ENCODE measurements at regions not wholly inside any gene's neighbourhood (a gene's known extent, or its start where the extent isn't known, plus 50 kb on each side); places are given as distances from the start of the nearest gene placed in this dataset.

GRCh38 chr5:125746917-125747316 is 676.3 kb upstream of the GRAMD2B start:
- POLR2A ChIA-PET: no interaction called here

More at GRCh38 chr5:125746917-125747316, 676.3 kb upstream of the GRAMD2B start:
- H3K27me3 ChIP-seq (ENCODE audit: control insufficient read depth in 1 of 2, insufficient read depth in 2 of 2, low read length in 2 of 2): no peaks in the 10 kb centered on the region
- H3K79me2 ChIP-seq (ENCODE audit: insufficient read depth, low read length): no peaks in the 10 kb centered on the region
- H3K27ac ChIP-seq (ENCODE audit: extremely low read length, insufficient read depth, low read length): no peak overlapping the region
- ATAC-seq (no peak), FAIRE-seq (no peak), DNase-seq (ENCODE audit: low spot score) (no peak)
- H3K9ac ChIP-seq (ENCODE audit: insufficient read depth, low read depth, low read length): no peak overlapping the region
- CTCF ChIA-PET (ENCODE audit: low intra/inter-chr PET ratio, low total read pairs): no interaction called here
- in situ Hi-C loops (cut with HindIII; ENCODE audit: extremely low pct_ligation_motif_present, low pct_unique_long_range_greater_than_20kb): no loop called here
- no peaks in the 10 kb centered on the region for H4K20me1 ChIP-seq (ENCODE audit: insufficient read depth, low read length)
- WGBS (ENCODE audit: low lambda C conversion rate): 0% methylated on average over 1 of the region's 1 CpG
- TF ChIP-seq PRMT3 (CRISPR knock-in tag; IDR thresholded peaks at IDR 0.05; ENCODE audit: borderline replicate concordance, low read depth): no peak
- no peak for TF ChIP-seq ZFP37 (CRISPR knock-in tag; IDR thresholded peaks at IDR 0.05; ENCODE audit: borderline replicate concordance)
- no peak for TF ChIP-seq ZNF563 (CRISPR knock-in tag; IDR thresholded peaks at IDR 0.05)
- no peak for TF ChIP-seq ZFP36L2 (CRISPR knock-in tag; IDR thresholded peaks at IDR 0.05)
- no peak for TF ChIP-seq ZNF430 (CRISPR knock-in tag; IDR thresholded peaks at IDR 0.05)
- TF ChIP-seq ZFP62 (CRISPR knock-in tag; IDR thresholded peaks at IDR 0.05): no peak
- no peak for TF ChIP-seq GTF3A (CRISPR knock-in tag; conservative IDR thresholded peaks at IDR 0.05)
- TF ChIP-seq PLSCR1 (CRISPR knock-in tag; IDR thresholded peaks at IDR 0.05; ENCODE audit: borderline replicate concordance): no peak
- TF ChIP-seq ATRX (CRISPR knock-in tag; IDR thresholded peaks at IDR 0.05; ENCODE audit: borderline replicate concordance): no peak
- no peak for TF ChIP-seq HOXA7 (CRISPR knock-in tag; IDR thresholded peaks at IDR 0.05)
- TF ChIP-seq ZNF766 (CRISPR knock-in tag; IDR thresholded peaks at IDR 0.05; ENCODE audit: borderline replicate concordance): no peak
- TF ChIP-seq CBX2 (IDR thresholded peaks at IDR 0.05; ENCODE audit: low read depth, low read length): no peak
- TF ChIP-seq CBX2 (CRISPR knock-in tag; IDR thresholded peaks at IDR 0.05; ENCODE audit: low read depth): no peak
- no peak for TF ChIP-seq ZNF772 (CRISPR knock-in tag; IDR thresholded peaks at IDR 0.05)
- TF ChIP-seq ZSCAN12 (CRISPR knock-in tag; IDR thresholded peaks at IDR 0.05): no peak
- TF ChIP-seq ZNF562 (CRISPR knock-in tag; IDR thresholded peaks at IDR 0.05; ENCODE audit: borderline replicate concordance): no peak
- no peak for TF ChIP-seq FOXO4 (CRISPR knock-in tag; conservative IDR thresholded peaks at IDR 0.05)
- TF ChIP-seq KMT2B (CRISPR knock-in tag; IDR thresholded peaks at IDR 0.05): no peak
- TF ChIP-seq SUZ12 (IDR thresholded peaks at IDR 0.05; ENCODE audit: low read depth, low read length): no peak
- no peak for TF ChIP-seq ZNF276 (CRISPR knock-in tag; IDR thresholded peaks at IDR 0.05; ENCODE audit: low read depth)
- no peak overlapping the region for H2AFZ ChIP-seq (ENCODE audit: low read length)
- intact Hi-C loops (cut with micrococcal nuclease; ENCODE audit: unreplicated experiment): no loop called here
- H3K4me3 ChIP-seq (replicated peaks in 1 of 3; ENCODE audit: insufficient read depth in 1 of 3, low read depth in 2 of 3, low read length in 3 of 3): no peak overlapping the region
- BruUV-seq (replicated peaks): no TSS peak
- no peaks in the 10 kb centered on the region for H3K4me1 ChIP-seq (ENCODE audit: insufficient read depth, low read length)
- H3K36me3 ChIP-seq (replicated peaks in 1 of 2; ENCODE audit: control insufficient read depth in 1 of 2, insufficient read depth in 2 of 2, low read length in 2 of 2): no peaks in the 10 kb centered on the region
- H3K9me3 ChIP-seq (ENCODE audit: low read length): peaks cover 13% of the 10 kb centered on the region
- no peak overlapping the region for H3K4me2 ChIP-seq (ENCODE audit: low read depth, low read length)

Measured in HepG2 (cell line).